Loucy (cell line): ENCODE measurements at regions not wholly inside any gene's neighbourhood (a gene's known extent, or its start where the extent isn't known, plus 50 kb on each side); places are given as distances from the start of the nearest gene placed in this dataset.

Source experiments
- EZH2phosphoT487 ChIP-seq: fragments of 200-600 bp; IDR thresholded peaks from 2 replicates; pipeline ENCODE4 v1.6.1; 2018; ENCODE audit warnings: antibody characterized with exemption, mild to moderate bottlenecking, moderate library complexity, borderline replicate concordance
- TF ChIP-seq, protein P1 (sequence below): fragments of 200-600 bp; sonication (generic); conservative IDR thresholded peaks from 2 replicates; pipeline ENCODE4 v1.5.1; 2014; ENCODE audit warnings: mild to moderate bottlenecking, antibody characterized with exemption, low read length

DNA sequence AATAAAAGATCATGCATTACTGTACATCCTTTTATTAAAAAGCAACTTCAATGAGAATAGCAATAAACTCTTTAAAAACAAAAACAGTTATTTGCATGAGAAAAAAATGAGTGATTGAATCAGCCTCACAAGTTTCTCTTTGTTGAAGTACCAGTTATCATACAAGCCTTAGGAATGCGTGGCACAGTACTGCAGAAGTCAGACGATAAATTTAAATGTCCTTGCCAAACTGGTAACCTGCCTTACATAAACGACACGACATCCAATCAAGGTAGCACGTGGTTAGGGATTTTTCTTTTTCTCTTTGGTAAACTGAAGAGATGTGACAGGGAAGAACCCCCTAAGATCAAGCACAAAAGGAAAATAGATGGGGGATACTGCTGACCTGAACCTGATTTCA, 251.0 kb downstream of the KLF12 start:
- TF ChIP-seq, protein P1, sequence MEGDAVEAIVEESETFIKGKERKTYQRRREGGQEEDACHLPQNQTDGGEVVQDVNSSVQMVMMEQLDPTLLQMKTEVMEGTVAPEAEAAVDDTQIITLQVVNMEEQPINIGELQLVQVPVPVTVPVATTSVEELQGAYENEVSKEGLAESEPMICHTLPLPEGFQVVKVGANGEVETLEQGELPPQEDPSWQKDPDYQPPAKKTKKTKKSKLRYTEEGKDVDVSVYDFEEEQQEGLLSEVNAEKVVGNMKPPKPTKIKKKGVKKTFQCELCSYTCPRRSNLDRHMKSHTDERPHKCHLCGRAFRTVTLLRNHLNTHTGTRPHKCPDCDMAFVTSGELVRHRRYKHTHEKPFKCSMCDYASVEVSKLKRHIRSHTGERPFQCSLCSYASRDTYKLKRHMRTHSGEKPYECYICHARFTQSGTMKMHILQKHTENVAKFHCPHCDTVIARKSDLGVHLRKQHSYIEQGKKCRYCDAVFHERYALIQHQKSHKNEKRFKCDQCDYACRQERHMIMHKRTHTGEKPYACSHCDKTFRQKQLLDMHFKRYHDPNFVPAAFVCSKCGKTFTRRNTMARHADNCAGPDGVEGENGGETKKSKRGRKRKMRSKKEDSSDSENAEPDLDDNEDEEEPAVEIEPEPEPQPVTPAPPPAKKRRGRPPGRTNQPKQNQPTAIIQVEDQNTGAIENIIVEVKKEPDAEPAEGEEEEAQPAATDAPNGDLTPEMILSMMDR = no peak
- no peak for TF ChIP-seq EZH2phosphoT487
